ENCODE measurements at regions not wholly inside any gene's neighbourhood (a gene's known extent, or its start where the extent isn't known, plus 50 kb on each side); places are given as distances from the start of the nearest gene placed in this dataset.
"Not testable (repeated sequence)": the region's sequence is repeated elsewhere in the genome, so short reads cannot be mapped to it uniquely, and the experiment has no call there.

- TF ChIP-seq, protein P1, sequence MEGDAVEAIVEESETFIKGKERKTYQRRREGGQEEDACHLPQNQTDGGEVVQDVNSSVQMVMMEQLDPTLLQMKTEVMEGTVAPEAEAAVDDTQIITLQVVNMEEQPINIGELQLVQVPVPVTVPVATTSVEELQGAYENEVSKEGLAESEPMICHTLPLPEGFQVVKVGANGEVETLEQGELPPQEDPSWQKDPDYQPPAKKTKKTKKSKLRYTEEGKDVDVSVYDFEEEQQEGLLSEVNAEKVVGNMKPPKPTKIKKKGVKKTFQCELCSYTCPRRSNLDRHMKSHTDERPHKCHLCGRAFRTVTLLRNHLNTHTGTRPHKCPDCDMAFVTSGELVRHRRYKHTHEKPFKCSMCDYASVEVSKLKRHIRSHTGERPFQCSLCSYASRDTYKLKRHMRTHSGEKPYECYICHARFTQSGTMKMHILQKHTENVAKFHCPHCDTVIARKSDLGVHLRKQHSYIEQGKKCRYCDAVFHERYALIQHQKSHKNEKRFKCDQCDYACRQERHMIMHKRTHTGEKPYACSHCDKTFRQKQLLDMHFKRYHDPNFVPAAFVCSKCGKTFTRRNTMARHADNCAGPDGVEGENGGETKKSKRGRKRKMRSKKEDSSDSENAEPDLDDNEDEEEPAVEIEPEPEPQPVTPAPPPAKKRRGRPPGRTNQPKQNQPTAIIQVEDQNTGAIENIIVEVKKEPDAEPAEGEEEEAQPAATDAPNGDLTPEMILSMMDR (IDR thresholded peaks at IDR 0.05; ENCODE audit: insufficient read depth, low read depth, low read length, missing control alignments): no peak
- DNase-seq (ENCODE audit: low read depth): no peak
- H3K4me3 ChIP-seq (ENCODE audit: low read length): no peak overlapping the region
Measured at GRCh38 chr12:127600211-127600610, 666.8 kb upstream of the TMEM132C start.

- TF ChIP-seq, protein P1 (IDR thresholded peaks at IDR 0.05; ENCODE audit: insufficient read depth, low read depth, low read length, missing control alignments): no peak
- no peak overlapping the region for H3K4me3 ChIP-seq (ENCODE audit: low read length)
- DNase-seq (ENCODE audit: low read depth): no peak
Measured at GRCh38 chr12:127606476-127607015, 660.4 kb upstream of the TMEM132C start.

DNA sequence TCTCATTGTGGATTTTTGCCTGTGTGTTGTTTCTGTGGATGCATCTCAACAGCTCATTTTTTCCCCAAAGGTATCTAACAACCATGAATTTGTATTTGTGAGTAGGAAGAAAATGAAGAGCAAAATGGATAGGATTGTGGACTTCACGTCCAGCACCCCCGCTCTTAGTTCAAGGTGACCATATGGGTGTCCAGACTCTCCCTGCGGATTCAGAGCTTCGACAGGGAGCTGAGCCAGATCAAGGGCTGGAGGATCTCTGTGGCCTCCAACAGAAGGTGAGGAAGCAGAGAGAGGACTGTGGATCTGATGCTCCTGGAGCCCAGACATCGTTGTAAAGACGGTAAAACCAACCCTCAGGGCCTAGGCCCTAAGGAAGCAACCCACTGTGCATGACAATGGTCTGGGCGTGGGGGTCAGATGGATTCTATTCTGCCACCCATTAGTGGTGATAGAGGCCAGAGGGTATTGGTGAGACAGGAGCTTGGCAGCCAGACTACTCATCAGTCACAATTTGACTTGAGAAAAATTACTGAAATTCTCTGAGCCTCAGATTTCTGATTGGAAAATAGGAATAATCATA lies 659.7 kb upstream of the TMEM132C start:
- TF ChIP-seq, protein P1 (IDR thresholded peaks at IDR 0.05; ENCODE audit: insufficient read depth, low read depth, low read length, missing control alignments): no peak
- no peak overlapping the region for H3K4me3 ChIP-seq (ENCODE audit: low read length)
- DNase-seq (ENCODE audit: low read depth): no peak

GRCh38 chr12:127608359-127608758 lies 658.6 kb upstream of the TMEM132C start:
- H3K4me3 ChIP-seq (ENCODE audit: low read length); DNase-seq (ENCODE audit: low read depth): not testable (repeated sequence)

DNA sequence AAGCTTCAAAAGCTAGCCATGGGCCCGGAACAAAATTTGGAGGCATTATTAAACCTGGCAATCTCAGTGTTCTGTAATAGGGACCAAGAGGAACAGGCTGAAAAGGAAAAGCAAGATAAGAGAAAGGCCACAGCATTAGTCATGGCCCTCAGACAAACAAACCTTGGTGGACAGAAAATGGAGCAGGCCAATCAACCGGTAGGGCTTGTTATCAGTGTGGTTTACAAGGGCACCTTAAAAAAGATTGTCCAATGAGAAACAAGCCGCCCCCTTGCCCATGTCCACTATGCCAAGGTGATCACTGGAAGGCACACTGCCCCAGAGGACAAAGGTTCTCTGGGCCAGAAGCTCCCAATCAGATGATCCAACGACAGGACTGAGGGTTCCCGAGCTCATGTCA lies 653.9 kb upstream of the TMEM132C start:
- no peak for DNase-seq (ENCODE audit: low read depth)
- no peak overlapping the region for H3K4me3 ChIP-seq (ENCODE audit: low read length)
- TF ChIP-seq, protein P1 (IDR thresholded peaks at IDR 0.05; ENCODE audit: insufficient read depth, low read depth, low read length, missing control alignments): no peak

GRCh38 chr12:127619869-127620734 lies 646.9 kb upstream of the TMEM132C start:
- TF ChIP-seq, protein P1 (IDR thresholded peaks at IDR 0.05; ENCODE audit: insufficient read depth, low read depth, low read length, missing control alignments): no peak
- no peak for DNase-seq (ENCODE audit: low read depth)
- no peak overlapping the region for H3K4me3 ChIP-seq (ENCODE audit: low read length)

- H3K4me3 ChIP-seq (ENCODE audit: low read length): no peak overlapping the region
- TF ChIP-seq, protein P1 (IDR thresholded peaks at IDR 0.05; ENCODE audit: insufficient read depth, low read depth, low read length, missing control alignments): no peak
- DNase-seq (ENCODE audit: low read depth): no peak
Measured at GRCh38 chr12:127620735-127621355, 646.1 kb upstream of the TMEM132C start.

Measured in epithelial cell of esophagus (primary cell).